ENCODE measurements at regions not wholly inside any gene's neighbourhood (a gene's known extent, or its start where the extent isn't known, plus 50 kb on each side); places are given as distances from the start of the nearest gene placed in this dataset.
"Not testable (repeated sequence)": the region's sequence is repeated elsewhere in the genome, so short reads cannot be mapped to it uniquely, and the experiment has no call there.

DNA sequence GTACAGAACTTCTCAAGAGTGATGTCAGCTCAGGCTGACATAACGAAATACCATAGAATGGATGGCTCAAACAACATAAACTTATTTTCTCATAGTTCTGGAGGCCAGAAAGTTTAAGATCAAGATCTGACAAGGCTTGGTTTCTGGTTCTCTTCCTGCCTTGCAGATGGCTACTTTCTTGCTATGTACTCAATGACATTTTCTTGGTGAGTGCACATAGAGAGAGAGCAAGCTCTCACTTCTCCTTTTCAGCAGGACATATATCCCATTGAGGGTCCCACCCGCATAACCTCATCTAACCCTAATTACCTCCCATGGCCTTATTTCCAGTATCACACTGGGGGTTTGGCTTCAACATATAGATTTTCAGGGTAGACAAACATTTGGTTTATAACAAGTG, 1072.1 kb downstream of the PLOD2 start:
- H3K9me3 ChIP-seq, result no peaks in the 10 kb centered on the region
- DNase-seq (ENCODE audit: low spot score in 2 of 2), result no peak
- intact Hi-C loops (cut with DNase I; ENCODE audit: low total_unique reads), result no loop called here
- no peaks in the 10 kb centered on the region for H3K36me3 ChIP-seq
- H3K4me1 ChIP-seq, result no peaks in the 10 kb centered on the region
- no peak for TF ChIP-seq POLR2AphosphoS5 (IDR thresholded peaks at IDR 0.05)
- TF ChIP-seq POLR2A (IDR thresholded peaks at IDR 0.05), result no peak
- TF ChIP-seq, protein P1, sequence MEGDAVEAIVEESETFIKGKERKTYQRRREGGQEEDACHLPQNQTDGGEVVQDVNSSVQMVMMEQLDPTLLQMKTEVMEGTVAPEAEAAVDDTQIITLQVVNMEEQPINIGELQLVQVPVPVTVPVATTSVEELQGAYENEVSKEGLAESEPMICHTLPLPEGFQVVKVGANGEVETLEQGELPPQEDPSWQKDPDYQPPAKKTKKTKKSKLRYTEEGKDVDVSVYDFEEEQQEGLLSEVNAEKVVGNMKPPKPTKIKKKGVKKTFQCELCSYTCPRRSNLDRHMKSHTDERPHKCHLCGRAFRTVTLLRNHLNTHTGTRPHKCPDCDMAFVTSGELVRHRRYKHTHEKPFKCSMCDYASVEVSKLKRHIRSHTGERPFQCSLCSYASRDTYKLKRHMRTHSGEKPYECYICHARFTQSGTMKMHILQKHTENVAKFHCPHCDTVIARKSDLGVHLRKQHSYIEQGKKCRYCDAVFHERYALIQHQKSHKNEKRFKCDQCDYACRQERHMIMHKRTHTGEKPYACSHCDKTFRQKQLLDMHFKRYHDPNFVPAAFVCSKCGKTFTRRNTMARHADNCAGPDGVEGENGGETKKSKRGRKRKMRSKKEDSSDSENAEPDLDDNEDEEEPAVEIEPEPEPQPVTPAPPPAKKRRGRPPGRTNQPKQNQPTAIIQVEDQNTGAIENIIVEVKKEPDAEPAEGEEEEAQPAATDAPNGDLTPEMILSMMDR (IDR thresholded peaks at IDR 0.05), result no peak
- H3K27ac ChIP-seq, result no peak overlapping the region
- H3K4me3 ChIP-seq, result no peak overlapping the region
- no peaks in the 10 kb centered on the region for H3K27me3 ChIP-seq

DNA sequence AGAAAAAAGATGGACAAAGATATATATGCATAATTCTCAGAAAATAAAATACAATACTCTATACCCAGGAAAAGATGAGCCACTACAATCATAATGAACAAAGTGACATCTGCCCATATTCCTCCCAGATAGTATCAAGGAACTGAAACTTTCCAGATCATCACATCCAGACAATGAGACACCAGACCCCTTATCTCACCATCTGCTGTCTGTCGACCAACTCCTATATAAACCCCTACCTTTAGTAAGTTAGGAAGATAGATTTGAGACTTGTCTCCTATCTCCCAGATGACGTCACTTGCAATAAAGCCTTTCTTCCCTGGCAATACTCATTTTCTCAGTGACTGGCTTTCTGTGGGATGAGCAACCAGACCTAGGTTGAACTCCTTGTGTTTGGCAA, 1071.6 kb downstream of the PLOD2 start:
- no peaks in the 10 kb centered on the region for H3K36me3 ChIP-seq
- H3K9me3 ChIP-seq, result no peaks in the 10 kb centered on the region
- H3K4me1 ChIP-seq, result no peaks in the 10 kb centered on the region
- no peak overlapping the region for H3K4me3 ChIP-seq
- no peak for DNase-seq (ENCODE audit: low spot score in 2 of 2)
- H3K27me3 ChIP-seq, result no peaks in the 10 kb centered on the region
- TF ChIP-seq POLR2A (IDR thresholded peaks at IDR 0.05), result no peak
- TF ChIP-seq, protein P1 (IDR thresholded peaks at IDR 0.05), result no peak
- TF ChIP-seq POLR2AphosphoS5 (IDR thresholded peaks at IDR 0.05), result no peak
- intact Hi-C loops (cut with DNase I; ENCODE audit: low total_unique reads), result no loop called here
- H3K27ac ChIP-seq, result no peak overlapping the region

DNA sequence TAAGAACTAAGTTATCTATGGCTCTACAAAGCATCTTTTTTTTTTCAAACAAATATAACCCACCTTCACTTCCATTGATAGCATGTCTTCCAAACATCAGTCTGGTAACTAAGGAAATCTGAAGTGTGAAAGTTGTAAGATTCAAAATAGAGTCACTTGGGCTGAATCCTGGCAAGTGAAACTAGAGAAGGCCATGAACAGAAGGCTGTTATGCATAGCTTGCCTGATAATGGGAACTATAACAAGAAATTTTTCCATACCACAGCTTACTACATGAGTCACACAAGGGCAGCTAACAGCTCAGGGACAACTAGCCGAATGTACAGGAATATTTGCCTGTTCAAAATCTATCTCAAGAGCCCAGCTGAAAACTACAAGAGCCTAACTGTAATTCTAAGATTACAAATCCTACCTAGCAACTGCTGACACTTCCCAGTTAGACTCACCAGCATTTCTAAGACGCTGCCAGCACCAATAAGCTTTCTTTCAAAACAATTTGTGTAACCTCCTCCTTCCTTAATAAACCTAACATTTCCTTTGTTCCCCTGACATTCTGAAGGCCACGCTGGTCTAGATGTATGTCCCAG, 1066.5 kb downstream of the PLOD2 start:
- no peak for DNase-seq (ENCODE audit: low spot score in 2 of 2)
- TF ChIP-seq, protein P1 (IDR thresholded peaks at IDR 0.05), result no peak
- TF ChIP-seq POLR2AphosphoS5 (IDR thresholded peaks at IDR 0.05) (no peak), POLR2A (IDR thresholded peaks at IDR 0.05) (no peak)
- H3K36me3 ChIP-seq, result no peaks in the 10 kb centered on the region
- no peaks in the 10 kb centered on the region for H3K27me3 ChIP-seq
- H3K4me1 ChIP-seq, result no peaks in the 10 kb centered on the region
- H3K4me3 ChIP-seq, result no peak overlapping the region
- no peaks in the 10 kb centered on the region for H3K9me3 ChIP-seq
- intact Hi-C loops (cut with DNase I; ENCODE audit: low total_unique reads), result no loop called here
- no peak overlapping the region for H3K27ac ChIP-seq

DNA sequence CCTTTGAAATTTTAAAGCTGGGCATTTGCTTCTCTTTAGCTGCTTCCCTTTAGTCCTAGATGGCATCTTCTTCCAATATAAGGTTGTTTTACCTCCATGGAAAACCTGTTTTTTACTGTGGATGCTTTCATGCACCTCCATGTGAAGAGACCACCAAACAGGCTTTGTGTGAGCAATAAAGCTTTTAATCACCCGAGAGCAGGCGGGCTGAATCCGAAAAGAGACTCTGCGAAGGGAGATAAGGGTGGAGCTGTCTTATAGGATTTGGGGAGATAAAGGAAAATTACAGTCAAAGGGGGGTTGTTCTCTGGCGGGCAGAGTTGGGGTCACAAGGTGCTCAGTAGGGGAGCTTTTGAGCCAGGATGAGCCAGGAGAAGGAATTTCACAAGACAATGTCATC, 1049.8 kb downstream of the PLOD2 start:
- H3K36me3 ChIP-seq; H3K9me3 ChIP-seq; H3K4me3 ChIP-seq; DNase-seq (ENCODE audit: low spot score in 2 of 2); intact Hi-C loops (cut with DNase I; ENCODE audit: low total_unique reads); H3K27ac ChIP-seq; H3K27me3 ChIP-seq; H3K4me1 ChIP-seq: not testable (repeated sequence)

DNA sequence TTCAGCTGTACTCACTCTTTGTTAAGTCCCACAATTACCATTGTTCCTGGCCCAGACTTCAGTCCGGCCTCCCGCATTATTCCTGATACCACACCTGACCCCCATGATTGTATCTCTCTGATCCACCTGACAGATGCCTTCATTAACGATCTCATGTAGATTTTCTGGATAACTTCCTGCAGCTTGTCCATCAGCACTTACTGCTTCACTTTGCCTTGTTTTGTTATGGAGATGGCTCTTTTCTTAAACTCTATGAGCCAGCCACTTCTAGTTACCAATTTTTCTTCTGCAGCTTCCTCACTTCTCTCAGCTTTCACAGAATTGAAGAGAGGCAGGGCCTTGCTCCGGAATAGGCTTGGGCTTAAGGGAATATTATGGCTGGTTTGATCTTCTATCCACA, 1044.2 kb downstream of the PLOD2 start:
- Histone ChIP-seq H3K36me3 (no peaks in the 10 kb centered on the region), H3K9me3 (no peaks in the 10 kb centered on the region), H3K27me3 (no peaks in the 10 kb centered on the region), H3K4me3 (no peak overlapping the region), H3K4me1 (no peaks in the 10 kb centered on the region), H3K27ac (no peak overlapping the region)
- no peak for TF ChIP-seq POLR2AphosphoS5 (IDR thresholded peaks at IDR 0.05)
- TF ChIP-seq, protein P1 (IDR thresholded peaks at IDR 0.05), result no peak
- TF ChIP-seq POLR2A (IDR thresholded peaks at IDR 0.05), result no peak
- intact Hi-C loops (cut with DNase I; ENCODE audit: low total_unique reads), result no loop called here
- no peak for DNase-seq (ENCODE audit: low spot score in 2 of 2)

DNA sequence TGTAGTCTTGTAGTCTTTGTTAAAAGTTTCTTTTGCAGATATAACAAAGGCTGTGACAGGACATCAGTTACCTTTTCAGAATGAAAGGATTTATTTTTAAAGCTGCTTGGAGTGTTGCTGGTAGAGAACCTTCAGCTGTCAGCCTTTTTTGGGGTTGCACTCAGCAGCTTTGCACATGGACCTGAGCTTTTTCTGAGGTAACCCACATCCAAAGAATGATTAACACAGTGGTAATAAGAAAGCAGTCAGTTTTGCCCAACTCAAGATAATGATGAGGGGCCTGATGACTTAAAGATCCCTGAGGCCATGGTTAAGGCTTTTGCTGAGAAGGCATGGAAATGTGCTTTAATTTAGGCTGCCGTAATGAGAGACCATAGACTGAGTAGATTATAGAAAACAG, 1042.7 kb downstream of the PLOD2 start:
- no peaks in the 10 kb centered on the region for H3K27me3 ChIP-seq
- intact Hi-C loops (cut with DNase I; ENCODE audit: low total_unique reads), result no loop called here
- TF ChIP-seq POLR2AphosphoS5 (IDR thresholded peaks at IDR 0.05), result no peak
- TF ChIP-seq POLR2A (IDR thresholded peaks at IDR 0.05), result no peak
- TF ChIP-seq, protein P1 (IDR thresholded peaks at IDR 0.05), result no peak
- no peaks in the 10 kb centered on the region for H3K9me3 ChIP-seq
- H3K27ac ChIP-seq, result no peak overlapping the region
- no peaks in the 10 kb centered on the region for H3K36me3 ChIP-seq
- no peaks in the 10 kb centered on the region for H3K4me1 ChIP-seq
- no peak overlapping the region for H3K4me3 ChIP-seq
- DNase-seq (ENCODE audit: low spot score in 2 of 2), result no peak

All from breast epithelium (tissue), 4 donors.